ENCODE measurements at regions not wholly inside any gene's neighbourhood (a gene's known extent, or its start where the extent isn't known, plus 50 kb on each side); places are given as distances from the start of the nearest gene placed in this dataset.

DNA sequence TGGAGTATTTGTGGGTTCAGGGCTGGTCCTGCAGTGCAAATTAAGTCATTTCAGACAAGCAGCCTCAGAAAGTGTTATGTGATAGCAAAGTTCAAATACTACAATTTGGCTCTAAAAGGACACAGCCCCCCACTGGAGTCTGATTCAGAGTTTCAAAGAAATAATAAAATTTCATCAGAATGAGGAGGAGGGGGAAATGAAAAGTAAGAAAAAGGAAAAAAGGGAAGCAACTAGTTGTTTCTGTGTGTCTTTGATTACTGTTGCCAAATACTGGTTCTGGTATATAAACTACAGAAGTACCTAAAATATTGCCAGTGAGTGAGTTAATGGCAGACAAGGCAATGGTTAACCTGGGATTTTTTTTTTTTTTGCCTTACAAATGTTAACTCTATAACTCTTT lies 773.9 kb downstream of the BCL11A start:
- SMC1A ChIA-PET (ENCODE audit: uncharacterized antibody, unreplicated experiment): no interaction called here
- DNase-seq (ENCODE audit: low read depth, low spot score) (no peak), FAIRE-seq (no peak), ATAC-seq (no peak)
- intact Hi-C loops (cut with micrococcal nuclease; ENCODE audit: unreplicated experiment) (no loop called here), in situ Hi-C loops (cut with MboI) (no loop called here)
- Histone ChIP-seq H3K9me3 (replicated peaks; ENCODE audit: control insufficient read depth, insufficient read depth, low read length) (no peaks in the 10 kb centered on the region), H3K79me2 (ENCODE audit: control insufficient read depth, insufficient read depth, low read length) (no peaks in the 10 kb centered on the region), H3K4me3 (no peak overlapping the region), H3K27ac (ENCODE audit: control insufficient read depth, insufficient read depth) (no peak overlapping the region), H3K9ac (ENCODE audit: control insufficient read depth, insufficient read depth, low read length) (no peak overlapping the region), H3K4me2 (ENCODE audit: control insufficient read depth, insufficient read depth) (no peak overlapping the region), H3K27me3 (replicated peaks in 1 of 2; ENCODE audit: control insufficient read depth in 2 of 2, insufficient read depth in 2 of 2, low read length in 1 of 2) (no peaks in the 10 kb centered on the region), H3K4me1 (ENCODE audit: control insufficient read depth, insufficient read depth, low read length) (no peaks in the 10 kb centered on the region), H3K36me3 (ENCODE audit: control insufficient read depth in 2 of 2, insufficient read depth in 2 of 2, low read length in 1 of 2) (no peaks in the 10 kb centered on the region), H2AFZ (ENCODE audit: control insufficient read depth, low read depth, low read length) (no peak overlapping the region), H4K20me1 (ENCODE audit: control insufficient read depth, insufficient read depth) (no peaks in the 10 kb centered on the region)
- CTCF ChIA-PET: no interaction called here
- BruUV-seq (replicated peaks): no TSS peak
- POLR2A ChIA-PET: no interaction called here
- RAD21 ChIA-PET (ENCODE audit: unreplicated experiment): no interaction called here
- no peak for TF ChIP-seq CBX5 (IDR thresholded peaks at IDR 0.05; ENCODE audit: low read depth)
- TF ChIP-seq, protein P1, sequence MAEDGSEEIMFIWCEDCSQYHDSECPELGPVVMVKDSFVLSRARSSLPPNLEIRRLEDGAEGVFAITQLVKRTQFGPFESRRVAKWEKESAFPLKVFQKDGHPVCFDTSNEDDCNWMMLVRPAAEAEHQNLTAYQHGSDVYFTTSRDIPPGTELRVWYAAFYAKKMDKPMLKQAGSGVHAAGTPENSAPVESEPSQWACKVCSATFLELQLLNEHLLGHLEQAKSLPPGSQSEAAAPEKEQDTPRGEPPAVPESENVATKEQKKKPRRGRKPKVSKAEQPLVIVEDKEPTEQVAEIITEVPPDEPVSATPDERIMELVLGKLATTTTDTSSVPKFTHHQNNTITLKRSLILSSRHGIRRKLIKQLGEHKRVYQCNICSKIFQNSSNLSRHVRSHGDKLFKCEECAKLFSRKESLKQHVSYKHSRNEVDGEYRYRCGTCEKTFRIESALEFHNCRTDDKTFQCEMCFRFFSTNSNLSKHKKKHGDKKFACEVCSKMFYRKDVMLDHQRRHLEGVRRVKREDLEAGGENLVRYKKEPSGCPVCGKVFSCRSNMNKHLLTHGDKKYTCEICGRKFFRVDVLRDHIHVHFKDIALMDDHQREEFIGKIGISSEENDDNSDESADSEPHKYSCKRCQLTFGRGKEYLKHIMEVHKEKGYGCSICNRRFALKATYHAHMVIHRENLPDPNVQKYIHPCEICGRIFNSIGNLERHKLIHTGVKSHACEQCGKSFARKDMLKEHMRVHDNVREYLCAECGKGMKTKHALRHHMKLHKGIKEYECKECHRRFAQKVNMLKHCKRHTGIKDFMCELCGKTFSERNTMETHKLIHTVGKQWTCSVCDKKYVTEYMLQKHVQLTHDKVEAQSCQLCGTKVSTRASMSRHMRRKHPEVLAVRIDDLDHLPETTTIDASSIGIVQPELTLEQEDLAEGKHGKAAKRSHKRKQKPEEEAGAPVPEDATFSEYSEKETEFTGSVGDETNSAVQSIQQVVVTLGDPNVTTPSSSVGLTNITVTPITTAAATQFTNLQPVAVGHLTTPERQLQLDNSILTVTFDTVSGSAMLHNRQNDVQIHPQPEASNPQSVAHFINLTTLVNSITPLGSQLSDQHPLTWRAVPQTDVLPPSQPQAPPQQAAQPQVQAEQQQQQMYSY (CRISPR knock-in tag; IDR thresholded peaks at IDR 0.05): no peak
- TF ChIP-seq KAT2A (conservative IDR thresholded peaks at IDR 0.05; ENCODE audit: control insufficient read depth, low read depth, low read length): no peak
- no peak for TF ChIP-seq EED (IDR thresholded peaks at IDR 0.05; ENCODE audit: low read depth)
- no peak for TF ChIP-seq ASH2L (IDR thresholded peaks at IDR 0.05; ENCODE audit: borderline replicate concordance, low read depth)
- TF ChIP-seq ZNF384 (IDR thresholded peaks at IDR 0.05; ENCODE audit: borderline replicate concordance, low read depth, low read length): no peak
- TF ChIP-seq, protein P2, sequence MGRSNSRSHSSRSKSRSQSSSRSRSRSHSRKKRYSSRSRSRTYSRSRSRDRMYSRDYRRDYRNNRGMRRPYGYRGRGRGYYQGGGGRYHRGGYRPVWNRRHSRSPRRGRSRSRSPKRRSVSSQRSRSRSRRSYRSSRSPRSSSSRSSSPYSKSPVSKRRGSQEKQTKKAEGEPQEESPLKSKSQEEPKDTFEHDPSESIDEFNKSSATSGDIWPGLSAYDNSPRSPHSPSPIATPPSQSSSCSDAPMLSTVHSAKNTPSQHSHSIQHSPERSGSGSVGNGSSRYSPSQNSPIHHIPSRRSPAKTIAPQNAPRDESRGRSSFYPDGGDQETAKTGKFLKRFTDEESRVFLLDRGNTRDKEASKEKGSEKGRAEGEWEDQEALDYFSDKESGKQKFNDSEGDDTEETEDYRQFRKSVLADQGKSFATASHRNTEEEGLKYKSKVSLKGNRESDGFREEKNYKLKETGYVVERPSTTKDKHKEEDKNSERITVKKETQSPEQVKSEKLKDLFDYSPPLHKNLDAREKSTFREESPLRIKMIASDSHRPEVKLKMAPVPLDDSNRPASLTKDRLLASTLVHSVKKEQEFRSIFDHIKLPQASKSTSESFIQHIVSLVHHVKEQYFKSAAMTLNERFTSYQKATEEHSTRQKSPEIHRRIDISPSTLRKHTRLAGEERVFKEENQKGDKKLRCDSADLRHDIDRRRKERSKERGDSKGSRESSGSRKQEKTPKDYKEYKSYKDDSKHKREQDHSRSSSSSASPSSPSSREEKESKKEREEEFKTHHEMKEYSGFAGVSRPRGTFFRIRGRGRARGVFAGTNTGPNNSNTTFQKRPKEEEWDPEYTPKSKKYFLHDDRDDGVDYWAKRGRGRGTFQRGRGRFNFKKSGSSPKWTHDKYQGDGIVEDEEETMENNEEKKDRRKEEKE (IDR thresholded peaks at IDR 0.05): no peak
- TF ChIP-seq PAX8 (IDR thresholded peaks at IDR 0.05): no peak
- TF ChIP-seq, protein P3, sequence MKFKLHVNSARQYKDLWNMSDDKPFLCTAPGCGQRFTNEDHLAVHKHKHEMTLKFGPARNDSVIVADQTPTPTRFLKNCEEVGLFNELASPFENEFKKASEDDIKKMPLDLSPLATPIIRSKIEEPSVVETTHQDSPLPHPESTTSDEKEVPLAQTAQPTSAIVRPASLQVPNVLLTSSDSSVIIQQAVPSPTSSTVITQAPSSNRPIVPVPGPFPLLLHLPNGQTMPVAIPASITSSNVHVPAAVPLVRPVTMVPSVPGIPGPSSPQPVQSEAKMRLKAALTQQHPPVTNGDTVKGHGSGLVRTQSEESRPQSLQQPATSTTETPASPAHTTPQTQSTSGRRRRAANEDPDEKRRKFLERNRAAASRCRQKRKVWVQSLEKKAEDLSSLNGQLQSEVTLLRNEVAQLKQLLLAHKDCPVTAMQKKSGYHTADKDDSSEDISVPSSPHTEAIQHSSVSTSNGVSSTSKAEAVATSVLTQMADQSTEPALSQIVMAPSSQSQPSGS (IDR thresholded peaks at IDR 0.05; ENCODE audit: low read length): no peak
- TF ChIP-seq TCF3 (IDR thresholded peaks at IDR 0.05; ENCODE audit: borderline replicate concordance, insufficient read depth, low read depth, low read length): no peak
- TF ChIP-seq ZNF24 (IDR thresholded peaks at IDR 0.05): no peak
- TF ChIP-seq LARP7 (IDR thresholded peaks at IDR 0.05): no peak
- TF ChIP-seq CHD2 (IDR thresholded peaks at IDR 0.05; ENCODE audit: borderline replicate concordance, low read depth, low read length): no peak
- TF ChIP-seq, protein P4, sequence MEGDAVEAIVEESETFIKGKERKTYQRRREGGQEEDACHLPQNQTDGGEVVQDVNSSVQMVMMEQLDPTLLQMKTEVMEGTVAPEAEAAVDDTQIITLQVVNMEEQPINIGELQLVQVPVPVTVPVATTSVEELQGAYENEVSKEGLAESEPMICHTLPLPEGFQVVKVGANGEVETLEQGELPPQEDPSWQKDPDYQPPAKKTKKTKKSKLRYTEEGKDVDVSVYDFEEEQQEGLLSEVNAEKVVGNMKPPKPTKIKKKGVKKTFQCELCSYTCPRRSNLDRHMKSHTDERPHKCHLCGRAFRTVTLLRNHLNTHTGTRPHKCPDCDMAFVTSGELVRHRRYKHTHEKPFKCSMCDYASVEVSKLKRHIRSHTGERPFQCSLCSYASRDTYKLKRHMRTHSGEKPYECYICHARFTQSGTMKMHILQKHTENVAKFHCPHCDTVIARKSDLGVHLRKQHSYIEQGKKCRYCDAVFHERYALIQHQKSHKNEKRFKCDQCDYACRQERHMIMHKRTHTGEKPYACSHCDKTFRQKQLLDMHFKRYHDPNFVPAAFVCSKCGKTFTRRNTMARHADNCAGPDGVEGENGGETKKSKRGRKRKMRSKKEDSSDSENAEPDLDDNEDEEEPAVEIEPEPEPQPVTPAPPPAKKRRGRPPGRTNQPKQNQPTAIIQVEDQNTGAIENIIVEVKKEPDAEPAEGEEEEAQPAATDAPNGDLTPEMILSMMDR (IDR thresholded peaks at IDR 0.05 in 2 of 3, conservative IDR thresholded peaks at IDR 0.05 in 1 of 3; ENCODE audit: control insufficient read depth in 2 of 3, extremely low read depth in 1 of 3, insufficient read depth in 1 of 3, low read depth in 3 of 3, low read length in 3 of 3): no peak
- TF ChIP-seq, protein P5, sequence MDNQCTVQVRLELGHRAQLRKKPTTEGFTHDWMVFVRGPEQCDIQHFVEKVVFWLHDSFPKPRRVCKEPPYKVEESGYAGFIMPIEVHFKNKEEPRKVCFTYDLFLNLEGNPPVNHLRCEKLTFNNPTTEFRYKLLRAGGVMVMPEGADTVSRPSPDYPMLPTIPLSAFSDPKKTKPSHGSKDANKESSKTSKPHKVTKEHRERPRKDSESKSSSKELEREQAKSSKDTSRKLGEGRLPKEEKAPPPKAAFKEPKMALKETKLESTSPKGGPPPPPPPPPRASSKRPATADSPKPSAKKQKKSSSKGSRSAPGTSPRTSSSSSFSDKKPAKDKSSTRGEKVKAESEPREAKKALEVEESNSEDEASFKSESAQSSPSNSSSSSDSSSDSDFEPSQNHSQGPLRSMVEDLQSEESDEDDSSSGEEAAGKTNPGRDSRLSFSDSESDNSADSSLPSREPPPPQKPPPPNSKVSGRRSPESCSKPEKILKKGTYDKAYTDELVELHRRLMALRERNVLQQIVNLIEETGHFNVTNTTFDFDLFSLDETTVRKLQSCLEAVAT (IDR thresholded peaks at IDR 0.05): no peak

All from GM12878 (cell line).